GM18867 (cell line): ENCODE measurements at regions not wholly inside any gene's neighbourhood (a gene's known extent, or its start where the extent isn't known, plus 50 kb on each side); places are given as distances from the start of the nearest gene placed in this dataset.
"Not testable (repeated sequence)": the region's sequence is repeated elsewhere in the genome, so short reads cannot be mapped to it uniquely, and the experiment has no call there.

Experiments used
- ATAC-seq: cut with Tn5 transposase; IDR thresholded peaks from one replicate; pipeline ENCODE4 v1.9.1; 2021; ENCODE audit warnings: mild to moderate bottlenecking, moderate library complexity; ENCODE audit not compliant: unreplicated experiment

DNA sequence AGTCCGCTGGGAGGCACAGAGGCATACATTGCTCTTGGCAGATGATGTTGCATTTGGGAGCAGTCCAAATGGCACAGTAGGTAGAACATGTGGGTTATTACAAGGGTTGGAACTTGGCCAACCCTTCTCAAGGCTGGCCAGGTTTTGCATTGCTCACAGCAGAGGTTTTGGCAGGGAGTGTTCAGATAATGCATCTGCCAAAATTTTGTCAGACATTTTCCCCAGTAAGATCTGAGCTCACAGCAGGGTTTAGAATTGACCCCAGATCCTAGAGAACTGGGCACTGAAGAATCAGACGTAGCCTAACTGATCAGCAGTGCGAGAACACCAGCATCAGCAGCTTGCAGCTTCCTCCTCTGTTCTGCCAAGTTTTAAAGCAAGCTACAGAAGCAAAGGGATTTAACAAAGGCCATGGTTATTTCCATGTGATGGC lies 468.8 kb upstream of the KIF2B start:
- no peak for ATAC-seq

DNA sequence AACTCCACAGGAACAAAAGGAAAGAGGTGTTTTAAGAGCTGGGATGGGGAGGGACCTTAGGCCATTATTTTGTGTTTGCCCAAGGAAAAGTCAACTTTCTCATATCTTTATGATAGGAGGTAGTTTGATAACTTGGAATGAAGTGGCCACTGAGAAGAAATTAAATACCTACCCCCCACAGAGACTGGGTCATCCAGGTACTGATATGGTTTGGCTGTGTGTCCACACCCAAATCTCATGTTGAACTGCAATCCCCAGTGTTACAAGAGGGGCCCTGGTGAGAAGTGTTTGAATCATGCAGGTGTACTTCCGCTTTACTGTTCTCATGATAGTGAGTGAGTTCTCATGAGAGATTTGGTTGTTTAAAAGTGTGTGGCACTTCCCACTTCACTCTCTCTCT lies 477.9 kb upstream of the KIF2B start:
- no peak for ATAC-seq

DNA sequence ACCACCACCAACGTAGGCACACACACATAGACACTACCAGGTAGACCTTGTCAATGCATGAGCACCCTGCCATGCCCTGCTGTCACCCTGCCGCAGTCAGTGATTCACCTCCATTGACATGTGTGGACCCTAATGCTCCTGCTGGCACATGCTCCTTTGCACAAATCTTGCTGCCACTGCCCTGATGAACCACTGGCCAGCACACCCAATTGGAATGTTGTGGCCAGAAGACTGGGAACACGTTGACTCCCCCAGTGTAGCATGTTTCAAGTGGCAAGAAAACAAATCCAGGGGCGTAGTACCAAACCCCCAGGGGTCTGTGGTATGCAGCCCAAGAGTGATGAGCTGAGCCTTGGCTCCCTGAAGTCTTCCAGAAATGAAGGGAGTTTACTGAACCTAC lies 486.4 kb upstream of the KIF2B start:
- no peak for ATAC-seq

DNA sequence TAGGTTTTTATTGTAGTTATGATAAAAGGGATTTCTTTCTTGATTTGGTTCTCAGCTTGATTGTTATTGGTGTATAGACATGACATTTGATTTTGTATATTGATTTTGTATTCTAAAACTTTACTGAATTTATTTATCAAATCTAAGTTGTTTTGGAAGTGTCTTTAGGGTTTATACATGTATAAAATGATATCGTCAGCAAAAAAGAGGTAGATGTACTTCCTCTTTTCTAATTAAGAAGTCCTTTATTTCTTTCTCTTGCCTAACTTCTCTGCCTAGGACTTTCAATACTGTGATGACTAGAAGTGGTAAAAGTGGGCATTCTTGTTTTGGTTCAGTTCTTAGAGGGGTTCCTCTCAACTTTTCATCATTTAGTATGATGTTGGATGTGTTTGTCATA lies 487.3 kb upstream of the KIF2B start:
- no peak for ATAC-seq

DNA sequence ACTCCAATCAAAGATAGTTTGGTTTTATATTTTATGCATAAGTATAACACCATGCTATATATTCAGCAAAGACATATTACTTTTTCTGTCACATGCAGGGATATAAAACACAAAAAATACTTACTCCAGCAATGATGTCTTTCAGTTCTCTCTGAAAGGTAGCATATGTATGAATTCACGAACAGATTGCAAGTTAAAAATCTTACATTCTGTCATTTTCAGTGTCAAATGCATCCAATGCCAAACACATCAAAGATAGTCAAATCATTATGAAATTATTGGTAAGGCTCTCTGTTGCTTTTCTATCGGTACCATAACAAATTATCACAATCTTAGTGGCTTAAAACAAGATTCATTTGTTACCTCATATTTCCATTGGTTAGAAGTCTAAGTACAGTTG lies 492.0 kb upstream of the KIF2B start:
- no peak for ATAC-seq

DNA sequence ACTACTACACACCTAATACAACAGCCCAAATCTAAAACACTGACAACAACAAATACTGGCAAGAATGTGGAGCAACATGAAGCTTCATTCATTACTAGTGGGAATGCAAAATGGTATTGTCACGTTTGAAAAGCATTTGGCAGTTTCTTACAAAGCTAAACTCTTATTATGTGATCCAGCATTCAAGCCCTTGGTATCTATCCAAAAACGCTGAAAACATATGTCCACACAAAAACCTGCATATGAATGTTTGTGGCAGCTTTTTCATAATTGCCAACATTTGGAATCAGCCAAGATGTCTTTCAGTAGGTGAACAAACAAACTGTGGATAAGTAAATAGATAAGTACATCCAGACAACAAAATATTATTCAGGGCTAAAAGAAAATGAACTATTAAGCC lies 501.1 kb upstream of the KIF2B start:
- no peak for ATAC-seq

DNA sequence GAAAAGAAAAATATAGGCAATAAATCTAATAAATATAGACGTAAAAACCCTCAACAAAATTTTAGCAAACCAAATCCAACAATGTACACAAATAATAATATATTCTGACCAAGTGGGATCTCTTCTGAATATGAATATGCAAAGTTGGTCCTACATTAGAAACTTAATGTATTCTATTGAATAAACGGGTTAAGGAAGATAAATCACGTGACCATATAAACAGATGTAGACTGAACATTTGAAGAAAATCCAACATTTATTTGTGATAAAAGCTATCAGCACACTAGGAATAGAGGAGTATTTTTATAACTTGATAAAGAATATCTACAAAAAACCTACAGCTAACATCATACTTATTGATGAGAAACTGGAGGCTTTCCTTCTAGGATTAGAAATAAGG lies 502.8 kb upstream of the KIF2B start:
- ATAC-seq, result no peak

DNA sequence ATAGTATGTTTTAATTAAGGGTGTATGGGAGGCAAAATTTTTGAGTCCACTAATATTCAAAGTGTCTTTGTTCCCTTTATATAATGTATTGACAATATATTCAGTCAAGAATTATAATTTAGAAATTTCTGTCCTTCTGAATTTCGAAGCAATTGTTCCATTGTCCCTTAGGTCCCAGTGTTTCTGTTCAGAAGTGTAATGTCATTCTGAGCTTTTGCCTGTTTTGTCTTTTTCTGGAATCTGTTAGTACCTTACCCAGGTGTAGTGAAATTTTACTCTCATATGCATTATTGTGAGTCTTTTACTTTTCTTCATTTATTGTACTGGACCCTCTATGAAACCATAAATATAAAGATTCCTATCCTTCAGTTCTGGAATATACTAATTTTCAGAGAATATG lies 505.7 kb upstream of the KIF2B start:
- ATAC-seq, result no peak

DNA sequence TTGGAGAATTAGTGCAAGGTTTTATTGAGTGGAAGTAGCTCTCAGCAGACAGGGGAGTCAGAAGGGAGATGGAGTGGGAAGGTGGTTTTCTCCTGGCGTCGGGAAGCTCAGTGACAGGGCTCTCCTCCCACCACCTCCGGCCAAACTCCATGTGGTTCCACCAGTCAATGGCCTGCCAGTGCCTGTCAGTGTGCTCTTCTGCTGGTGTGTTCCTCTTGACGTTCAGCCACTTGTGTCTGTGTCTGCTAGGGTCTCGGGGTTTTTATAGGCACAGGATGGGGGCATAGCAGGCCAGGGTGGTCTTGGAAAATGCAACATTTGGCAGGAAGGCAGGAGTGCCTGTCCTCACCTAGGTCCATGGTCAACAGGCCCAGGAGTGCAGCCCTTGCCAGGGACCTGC lies 506.7 kb upstream of the KIF2B start:
- no peak for ATAC-seq

DNA sequence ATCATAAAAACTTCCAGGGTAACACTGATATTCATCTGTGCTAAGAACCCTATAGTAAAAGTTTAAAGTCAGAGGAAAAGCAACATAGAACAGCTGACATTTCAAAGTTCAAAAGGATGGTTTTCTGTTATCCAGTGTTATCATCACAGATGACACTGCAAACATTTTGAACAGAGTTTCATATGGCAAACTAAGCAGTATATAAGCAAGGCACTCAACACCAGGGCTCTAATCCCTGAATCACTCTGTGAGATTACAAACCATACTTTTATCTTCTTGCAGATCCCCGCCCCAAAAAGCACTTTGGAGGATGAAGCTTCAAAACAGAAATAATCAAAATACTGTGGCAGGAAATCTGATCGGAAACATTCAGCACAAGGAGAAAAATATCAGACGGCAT lies 508.2 kb upstream of the KIF2B start:
- no peak for ATAC-seq

DNA sequence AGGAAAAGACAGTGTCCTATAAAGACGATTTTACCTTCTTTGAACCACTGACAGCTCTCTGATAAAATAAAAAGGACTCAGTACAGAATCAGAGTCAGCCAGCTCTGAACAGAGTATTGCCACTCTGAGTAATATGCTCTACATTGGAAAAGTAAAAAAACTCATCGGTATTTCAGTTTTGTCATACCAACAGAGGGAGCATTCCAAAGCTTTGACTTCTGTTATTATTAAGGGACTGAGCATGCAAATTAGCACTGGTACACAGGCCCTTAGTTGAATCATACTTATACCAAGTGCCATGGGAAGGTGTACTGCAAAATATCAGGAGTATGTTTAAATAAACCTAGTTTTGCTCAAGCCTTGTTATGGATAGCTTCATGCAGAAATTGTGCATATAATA lies 509.0 kb upstream of the KIF2B start:
- no peak for ATAC-seq

DNA sequence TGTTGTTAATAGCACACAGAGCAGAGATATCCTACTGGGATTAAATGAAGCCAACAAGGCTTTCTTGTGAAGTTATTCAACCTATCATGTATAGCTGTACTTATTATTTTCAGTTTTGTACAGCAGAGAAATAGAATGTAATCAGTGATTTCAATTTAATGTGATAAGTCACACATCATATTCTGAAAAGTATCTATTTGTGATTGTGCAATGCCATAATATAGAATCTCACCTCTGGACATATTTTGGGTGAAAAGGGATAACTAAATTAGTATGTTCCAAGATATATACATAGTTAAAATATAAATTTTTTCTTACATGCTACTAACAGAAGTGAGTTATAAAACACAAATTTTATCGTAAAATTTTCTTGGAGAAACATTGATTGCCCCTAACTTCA lies 544.3 kb upstream of the KIF2B start:
- no peak for ATAC-seq

DNA sequence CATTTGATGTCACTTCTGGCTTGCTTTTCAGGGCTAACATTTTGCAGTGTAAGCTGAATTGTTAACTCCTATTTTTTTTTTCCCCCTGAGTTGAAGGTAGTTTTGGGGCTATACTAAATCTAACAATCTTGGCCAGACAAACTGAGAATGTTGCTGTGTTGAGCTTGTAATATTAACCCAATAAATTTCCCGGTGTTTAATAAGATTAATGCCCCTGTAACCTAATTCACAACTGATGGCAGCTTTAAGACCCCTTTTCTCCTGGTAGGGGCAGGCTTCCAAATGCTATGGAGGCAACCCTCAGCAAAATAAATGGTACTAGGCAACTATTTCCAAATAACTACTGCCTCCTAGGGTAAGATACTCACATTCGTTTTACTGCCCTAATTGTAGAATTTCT lies 549.6 kb upstream of the KIF2B start:
- ATAC-seq, result no peak

DNA sequence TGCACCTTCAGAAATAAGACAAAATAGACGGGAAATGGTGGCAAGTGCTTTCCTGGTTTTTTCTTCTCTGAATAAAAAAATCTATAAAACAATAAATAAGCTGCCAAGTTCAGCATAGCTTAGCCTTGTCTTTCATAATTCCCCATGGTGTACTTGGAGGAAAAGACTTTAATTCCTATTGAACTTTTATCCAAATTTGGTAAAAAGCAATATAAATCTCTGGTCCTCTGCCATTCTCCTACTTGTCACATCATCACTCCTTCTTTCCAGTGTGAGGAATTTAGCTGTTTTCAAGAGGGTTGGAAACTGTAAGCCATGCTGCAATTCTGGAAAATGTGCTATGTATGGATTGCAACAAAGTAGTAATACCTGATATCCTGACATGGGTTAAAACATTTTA lies 551.8 kb upstream of the KIF2B start:
- no peak for ATAC-seq

DNA sequence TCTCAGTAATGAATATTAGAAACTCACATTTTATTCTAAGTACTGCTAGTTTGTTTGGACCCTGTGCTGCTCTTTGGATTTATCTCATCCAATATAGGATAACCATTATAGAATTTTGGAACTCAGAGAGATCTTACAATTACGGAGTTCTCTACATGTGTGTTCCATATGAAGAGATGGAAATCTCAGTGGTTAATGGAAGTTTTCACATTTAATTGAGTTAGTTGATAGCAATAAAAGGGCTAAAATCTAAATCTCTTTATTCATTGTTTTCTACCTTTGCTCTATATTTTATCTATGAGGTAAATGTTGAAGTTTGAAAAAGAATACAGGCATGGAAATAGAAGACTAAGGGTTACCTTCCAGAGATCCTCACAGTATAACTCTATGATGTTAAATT lies 558.0 kb upstream of the KIF2B start:
- no peak for ATAC-seq

DNA sequence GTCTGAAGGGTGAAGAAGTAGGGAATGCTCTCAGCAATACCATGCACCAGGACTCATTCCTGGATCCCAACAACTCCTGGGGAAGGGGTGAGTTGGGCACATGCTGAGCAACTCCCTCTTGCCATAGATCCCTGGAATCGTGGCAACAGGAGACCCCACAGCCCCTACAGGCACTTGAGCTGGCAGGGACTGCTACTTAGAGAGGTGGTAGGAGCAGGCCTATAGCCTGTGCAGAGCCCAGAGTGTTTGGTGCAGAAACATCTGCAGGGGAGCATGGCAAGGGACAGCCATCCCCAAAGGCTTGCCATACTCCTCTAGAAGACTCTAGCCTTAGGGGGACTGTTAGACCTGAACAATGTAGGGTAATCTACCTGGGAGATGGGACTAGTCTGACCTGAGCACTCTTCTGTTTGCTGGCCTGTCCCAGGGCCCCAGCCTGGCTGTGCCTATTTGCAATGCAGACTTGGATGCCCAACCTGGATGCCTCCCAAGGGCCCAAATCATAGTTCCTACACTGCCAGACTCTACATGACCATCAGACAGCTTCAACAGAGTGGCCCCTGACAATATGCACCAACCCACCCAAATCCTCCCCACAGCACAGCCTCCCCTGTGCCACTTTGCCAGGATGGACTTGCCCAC lies 568.6 kb upstream of the KIF2B start:
- no peak for ATAC-seq

DNA sequence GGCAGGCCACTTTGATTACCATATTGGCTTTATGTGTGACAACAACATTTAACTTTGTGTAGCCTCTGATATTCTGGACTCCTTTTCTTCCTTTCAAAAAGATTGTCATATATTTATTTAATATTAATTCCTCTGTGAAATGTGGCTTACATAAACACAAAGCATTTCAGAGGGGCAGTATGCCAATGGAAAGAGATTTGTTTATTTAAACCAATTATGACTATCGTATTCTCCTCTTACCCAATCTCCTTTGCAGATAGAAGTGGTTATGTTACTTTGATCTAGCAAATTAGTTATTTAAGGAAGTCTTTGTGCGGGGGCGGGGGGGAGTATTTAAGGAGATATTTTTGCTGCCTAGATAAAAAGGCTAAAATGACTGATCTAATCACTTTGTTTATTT lies 573.7 kb upstream of the KIF2B start:
- ATAC-seq, result no peak

DNA sequence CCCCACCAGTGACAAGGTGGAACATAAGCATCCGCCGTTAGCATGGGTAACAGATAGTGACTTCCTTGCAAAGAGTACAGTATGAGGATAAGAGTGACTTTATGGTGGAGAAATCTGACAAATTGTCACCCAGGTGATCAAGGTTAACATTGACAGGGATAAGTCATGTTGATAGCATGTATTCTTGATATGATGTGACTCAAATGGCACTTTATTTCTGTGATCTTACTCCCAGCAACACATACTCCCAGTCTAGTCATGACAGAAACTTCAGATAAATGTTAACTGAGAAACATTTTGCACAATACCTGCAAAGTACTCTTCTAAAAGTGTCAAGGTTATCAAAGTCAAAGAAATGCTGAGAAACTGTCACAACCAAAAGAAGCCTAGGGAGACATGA lies 588.6 kb upstream of the KIF2B start:
- ATAC-seq, result no peak

DNA sequence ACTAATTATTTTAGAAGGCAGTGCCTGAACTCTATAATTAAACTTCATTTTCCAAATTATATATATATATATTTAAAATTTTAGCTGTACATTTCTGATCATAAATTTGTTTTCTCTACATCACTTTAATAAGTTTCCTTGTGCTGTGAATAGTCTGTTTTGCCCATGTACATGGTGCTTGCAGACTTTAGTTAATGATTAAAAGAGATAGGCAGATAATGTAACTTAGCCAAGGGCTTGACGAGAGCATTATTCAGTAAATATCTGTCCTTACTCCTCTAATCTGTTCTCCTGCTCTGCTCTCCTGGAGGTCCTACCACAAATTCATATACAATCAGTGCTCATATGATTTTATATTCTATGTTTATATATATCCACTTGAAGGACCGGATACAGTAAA lies 595.2 kb upstream of the KIF2B start:
- no peak for ATAC-seq

DNA sequence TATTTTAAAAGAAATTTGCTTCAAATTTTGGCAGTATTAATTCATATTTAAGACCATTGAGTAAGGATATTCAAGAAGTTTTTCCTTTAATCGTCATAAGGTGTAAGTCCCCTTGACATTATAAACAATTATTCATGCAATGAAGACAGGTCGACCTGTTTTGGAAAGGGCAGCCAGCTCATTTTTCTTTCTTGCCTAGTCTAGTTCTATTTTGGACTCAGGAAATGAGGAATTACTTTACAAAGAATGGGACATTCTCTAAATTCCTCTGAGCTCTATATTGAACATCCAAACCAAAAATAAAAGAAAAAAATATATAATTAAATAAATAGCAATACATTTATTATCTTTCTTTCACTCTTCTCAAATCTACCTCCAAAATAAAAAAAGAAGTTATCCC lies 595.6 kb upstream of the KIF2B start:
- no peak for ATAC-seq

DNA sequence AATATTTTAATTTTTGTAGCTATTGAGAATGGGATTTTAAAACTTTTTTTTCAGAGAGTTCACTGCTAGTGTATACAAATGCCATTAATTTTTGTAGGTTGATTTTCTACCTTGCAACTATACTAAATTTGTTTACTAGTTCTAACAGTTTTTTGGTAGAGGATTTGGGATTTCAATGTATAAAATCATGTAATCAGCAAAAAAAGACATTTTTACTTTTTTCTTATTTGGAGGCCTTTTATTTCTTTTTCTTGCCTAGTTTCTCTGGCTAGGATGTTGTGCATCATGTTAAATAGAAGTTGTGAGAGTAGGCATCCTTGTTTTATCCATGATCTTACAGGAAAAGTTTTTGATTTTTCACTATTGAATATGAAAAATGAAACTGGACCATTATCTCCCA lies 602.9 kb upstream of the KIF2B start:
- no peak for ATAC-seq

DNA sequence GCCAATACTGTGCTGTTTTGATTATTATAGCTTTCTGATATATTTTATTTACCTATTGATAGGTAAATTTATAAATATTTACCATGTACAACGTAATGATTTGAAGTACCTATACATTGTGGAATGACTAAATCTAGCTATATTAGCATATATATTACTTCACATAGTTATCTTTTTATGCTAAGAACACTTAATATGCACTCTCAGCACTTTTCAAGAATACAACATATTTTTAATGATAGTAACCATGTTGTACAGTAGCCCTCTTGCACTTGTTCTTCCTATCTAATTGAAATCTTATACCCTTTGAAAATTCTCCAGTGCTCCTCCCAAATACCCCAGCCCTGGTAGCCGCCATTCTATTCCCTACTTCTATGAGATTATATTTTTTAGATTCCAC lies 604.0 kb upstream of the KIF2B start:
- no peak for ATAC-seq

DNA sequence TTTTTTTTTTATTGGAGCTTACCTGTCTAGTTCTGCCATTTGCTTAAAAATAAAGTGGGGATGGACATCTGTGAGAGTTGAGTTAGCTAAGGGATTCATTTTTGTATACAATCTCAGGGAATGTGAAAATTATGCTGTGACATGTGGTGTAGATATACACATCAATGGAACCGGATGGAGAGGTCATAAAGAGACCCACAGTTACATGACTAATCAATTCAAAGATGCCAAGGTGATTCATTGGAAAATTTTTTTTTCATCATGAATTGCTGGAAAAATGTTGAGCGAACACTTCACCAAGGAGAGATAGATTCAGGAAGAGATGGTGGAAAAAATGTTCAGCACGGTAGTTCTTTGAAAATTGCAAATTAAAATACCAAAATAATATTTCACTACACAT lies 605.4 kb upstream of the KIF2B start:
- no peak for ATAC-seq

DNA sequence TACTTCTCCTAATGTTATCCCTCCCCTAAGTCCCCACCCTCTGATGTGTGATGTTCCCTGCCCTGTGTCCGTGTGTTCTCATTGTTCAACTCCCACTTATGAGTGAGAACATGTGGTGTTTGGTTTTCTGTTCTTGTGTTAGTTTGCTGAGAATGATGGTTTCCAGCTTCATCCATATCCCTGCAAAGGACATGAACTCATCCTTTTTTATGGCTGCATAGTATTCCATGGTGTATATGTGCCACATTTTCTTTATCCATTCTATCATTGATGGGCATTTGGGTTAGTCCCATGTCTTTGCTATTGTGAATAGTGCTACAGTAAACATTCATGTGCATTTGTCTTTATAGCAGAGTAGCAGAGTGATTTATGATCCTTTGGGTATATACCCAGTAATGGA lies 613.8 kb upstream of the KIF2B start:
- not testable (repeated sequence) for ATAC-seq
